GM21515 (cell line): ENCODE measurements at regions not wholly inside any gene's neighbourhood (a gene's known extent, or its start where the extent isn't known, plus 50 kb on each side); places are given as distances from the start of the nearest gene placed in this dataset.

Experiments
- ATAC-seq: cut with Tn5 transposase; IDR thresholded peaks from one replicate; pipeline ENCODE4 v1.9.1; 2021; ENCODE audit not compliant: unreplicated experiment

DNA sequence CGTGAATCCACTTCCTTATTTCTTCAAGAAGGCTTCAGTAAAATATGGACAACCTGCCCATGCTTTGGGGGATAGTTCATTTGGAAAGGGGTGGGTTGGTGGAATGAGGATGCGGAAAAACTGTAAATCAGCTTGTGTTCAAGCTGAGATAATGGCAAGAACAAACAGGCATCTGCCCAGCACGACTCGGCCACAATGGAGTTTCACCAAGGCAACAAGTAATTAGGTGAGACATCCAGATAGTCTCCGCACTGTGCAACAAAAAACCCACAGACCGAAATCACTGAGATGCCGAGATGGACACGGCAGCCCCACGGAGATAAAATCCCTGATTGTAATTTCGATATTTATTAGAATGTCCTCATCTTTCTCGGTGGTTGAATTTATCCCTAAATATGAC, 455.2 kb downstream of the AJAP1 start:
- ATAC-seq, result no peak

DNA sequence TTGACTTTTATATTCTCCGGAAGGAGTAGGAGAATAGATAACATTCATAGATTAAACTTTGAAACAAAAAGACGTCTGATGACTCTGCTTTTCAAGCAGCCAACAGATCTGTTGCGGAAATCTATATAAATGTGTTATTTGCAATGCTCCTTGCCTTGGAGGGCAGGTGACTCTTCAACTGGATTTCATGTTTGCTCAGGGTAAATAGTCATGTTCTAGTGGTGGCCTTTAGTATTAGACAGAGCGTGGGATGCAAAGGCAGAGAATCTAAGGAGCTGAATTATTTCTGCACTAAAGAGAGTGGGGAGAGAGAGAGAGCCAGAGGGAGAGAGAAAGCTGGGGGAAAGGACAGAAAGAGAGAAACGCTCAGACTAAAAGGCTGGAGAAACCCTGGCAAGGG, 454.3 kb downstream of the AJAP1 start:
- ATAC-seq, result no peak

DNA sequence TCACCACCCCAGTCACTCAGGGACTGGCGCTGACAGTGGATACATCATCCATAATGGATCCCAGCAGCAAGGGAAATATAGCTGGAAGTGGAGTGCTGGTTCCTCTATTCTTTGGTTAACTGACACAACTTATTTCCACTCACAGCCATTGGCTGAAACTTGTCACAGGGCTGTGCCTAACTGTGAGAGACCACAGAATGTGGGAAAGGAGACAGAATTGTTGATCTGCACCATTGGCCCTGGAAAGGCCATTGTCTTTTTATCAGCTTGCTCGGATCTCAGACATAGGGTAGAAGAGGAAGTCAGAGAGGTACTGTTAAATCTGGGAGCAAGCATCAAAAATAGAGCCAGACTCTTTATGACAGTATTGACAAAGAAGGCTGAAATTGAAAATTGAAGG, 451.3 kb downstream of the AJAP1 start:
- no peak for ATAC-seq

DNA sequence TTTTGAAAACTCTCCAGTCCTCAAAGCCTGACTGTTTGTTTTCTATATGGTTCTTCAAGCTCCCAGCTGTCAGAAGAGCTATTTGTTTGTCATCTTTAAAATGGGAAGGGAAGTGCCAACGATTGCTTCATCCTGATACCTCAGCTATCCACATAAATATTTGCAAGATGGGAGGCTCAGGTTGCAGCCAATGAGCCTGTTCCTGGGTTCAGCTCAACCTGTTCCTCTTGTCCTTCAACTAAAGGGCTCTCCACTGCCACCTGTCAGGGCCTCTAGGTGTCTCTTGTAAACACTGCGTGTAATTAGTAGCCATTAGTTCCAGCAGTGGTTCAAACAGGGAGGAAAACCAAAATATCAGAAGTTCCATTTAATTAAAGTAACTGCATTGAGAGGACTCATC, 445.1 kb downstream of the AJAP1 start:
- no peak for ATAC-seq

DNA sequence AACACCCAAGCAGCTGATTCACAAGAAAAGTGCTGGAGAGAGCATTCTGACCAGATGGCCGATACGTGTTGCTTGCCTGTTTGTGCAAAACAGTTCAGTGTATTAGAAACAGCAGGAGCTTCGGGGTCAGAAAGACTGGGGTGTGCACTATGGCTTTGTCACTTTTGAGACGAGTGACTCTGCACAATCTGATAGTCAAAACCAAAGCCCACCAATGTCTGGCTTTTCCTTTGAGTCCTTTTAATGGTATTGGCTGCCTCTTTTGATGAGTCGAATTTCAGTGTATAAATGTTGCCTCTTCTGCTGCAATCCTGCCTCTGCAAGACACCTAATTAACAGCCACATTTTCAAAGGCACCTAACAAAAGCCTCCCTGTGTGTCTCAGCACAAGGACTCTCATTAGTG, 444.6 kb downstream of the AJAP1 start:
- ATAC-seq, result no peak

DNA sequence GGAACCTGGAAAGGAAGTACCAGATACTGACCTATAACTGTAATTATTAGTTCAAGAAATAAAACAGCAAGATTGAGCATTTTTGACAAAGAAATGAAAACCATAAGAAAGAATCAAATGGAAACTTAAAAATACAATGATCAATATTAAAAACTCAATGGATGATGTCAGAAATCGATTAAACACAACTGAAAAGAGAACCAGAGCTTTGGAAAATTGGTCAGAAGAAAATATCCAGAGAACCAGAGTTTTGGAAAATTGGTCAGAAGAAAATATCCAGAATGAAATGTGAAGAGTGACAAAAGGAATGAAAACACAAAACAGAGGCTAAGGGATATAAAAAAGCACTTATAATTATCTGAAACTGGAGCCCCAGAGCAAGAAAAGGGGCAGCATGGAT, 438.6 kb downstream of the AJAP1 start:
- ATAC-seq, result no peak

DNA sequence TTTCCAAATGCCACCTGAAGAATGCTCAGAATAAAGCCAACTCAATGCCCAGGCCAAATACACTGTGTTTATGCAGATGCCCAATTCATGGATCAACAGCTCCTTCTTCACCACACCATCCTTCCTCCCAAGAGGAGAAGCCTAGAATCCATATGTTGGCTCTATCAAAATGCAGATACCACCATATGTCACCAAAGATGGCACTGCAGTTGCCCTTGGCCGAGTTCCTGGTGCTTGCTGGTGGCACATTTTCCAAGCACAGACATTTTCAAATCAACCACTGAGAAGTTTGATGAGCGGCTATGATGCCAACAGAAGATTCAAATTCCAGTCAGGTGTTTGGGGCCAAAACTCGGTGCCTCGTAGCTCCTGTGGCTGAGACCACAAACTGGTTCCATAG, 430.3 kb downstream of the AJAP1 start:
- ATAC-seq, result no peak

DNA sequence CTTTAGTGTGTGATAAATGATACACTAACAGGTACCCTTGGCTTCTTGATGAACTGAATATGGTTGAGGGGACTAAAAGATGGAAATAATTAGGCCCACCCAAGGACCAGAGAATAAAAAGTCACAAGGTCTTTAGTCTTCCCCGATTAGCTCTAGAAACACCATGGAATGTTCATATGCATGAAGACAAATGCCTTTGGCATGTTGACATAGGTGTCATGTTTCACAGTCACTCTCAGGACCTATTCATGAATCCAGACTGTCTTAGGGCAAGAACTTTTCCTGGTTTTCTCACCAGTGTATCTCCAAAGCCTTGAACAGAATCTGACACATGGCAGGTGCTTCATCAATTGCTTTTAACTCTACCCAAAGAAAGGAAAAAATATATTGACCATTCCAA, 412.8 kb downstream of the AJAP1 start:
- no peak for ATAC-seq

DNA sequence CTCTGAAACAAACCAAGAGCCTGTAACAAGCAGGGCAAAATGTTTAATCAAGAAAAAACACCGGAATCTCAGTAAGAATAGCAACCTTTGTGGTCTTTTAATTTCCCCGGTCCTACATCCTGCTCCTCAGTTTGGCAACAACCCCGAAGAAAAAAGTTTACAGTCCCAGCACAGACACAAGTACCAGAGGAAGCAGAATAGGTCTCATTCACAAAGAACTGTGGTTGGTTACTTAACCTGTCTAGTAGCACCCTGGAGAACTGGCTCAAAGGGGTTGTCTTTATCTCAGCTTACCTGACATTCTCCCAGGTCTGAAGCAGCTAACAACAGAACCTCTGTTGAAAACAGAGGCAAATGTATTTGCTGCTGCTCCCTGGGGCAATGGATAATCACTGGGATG, 399.3 kb downstream of the AJAP1 start:
- ATAC-seq, result no peak

DNA sequence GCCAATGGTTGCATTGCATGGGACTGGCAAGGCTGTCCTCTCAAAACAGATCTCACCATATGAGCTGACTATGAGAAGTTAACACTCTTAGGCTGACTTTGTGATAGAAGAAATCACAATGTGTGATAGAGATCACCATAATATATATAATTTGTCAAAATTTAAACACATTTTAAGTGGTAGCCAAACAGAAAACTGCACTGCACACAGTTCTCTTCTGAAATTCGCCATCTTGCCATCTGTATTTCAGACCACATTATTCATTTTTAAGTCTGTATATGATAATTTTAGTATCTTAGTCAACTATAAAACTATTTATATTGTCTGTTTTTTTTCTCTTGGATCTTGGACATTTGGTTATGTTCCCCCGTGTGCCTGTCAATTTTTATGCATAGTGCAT, 374.7 kb downstream of the AJAP1 start:
- no peak for ATAC-seq

DNA sequence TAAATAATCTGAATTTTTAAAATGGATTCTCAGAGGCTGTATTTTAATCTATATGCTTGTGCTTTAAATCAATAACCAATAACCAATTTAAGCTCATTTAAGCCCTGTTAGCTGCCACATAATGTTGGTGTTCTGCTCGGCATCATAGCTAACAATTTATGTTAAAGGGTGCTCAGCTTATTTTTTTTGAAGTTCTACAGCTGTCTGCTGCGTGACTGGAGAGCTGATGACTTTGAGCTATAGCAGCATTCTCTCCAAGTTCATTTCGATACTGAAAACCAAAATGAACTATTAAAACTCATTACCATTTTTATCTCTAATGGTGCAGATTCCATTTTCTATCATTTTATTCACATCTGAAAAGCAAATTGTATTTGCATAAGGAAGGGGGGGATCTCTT, 357.8 kb downstream of the AJAP1 start:
- ATAC-seq, result no peak

DNA sequence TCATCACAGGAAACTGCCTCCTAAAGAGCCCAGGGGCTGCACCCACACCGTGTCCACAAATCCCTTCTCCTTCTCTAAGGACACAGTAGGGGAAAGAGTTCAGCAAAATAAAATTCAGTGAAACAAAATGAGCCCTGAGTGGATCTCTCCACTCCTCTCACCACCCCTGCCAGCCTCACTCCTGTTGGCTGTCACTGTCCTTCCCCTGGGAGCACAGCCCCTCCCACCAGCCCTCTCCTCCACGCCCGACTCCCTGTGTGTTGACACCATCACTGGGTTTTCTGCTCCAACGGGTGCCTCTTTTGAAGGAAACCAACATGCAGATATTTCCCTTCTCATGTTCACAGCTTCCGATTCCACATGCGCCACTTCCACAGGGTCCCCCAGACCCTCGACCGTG, 356.2 kb downstream of the AJAP1 start:
- ATAC-seq, result no peak

DNA sequence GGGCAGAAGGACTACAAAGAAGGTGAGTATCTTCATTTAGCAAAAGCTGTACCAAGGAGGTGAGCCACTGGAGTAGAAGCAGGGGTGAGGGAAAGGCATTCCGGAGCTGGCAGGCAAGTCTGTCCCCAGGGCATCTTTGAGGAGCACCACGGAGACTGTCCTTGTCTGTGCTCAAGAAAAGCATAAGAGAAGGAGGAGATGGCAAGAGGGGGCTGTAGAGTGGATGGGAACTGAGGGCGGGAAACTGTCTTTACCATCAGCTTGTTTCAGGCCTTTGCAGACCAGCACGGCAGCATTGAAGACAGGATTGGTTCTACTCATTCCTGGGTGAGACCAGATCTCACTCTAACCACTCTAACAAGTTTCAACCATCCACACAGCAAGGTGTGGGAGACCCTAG, 355.8 kb downstream of the AJAP1 start:
- no peak for ATAC-seq

DNA sequence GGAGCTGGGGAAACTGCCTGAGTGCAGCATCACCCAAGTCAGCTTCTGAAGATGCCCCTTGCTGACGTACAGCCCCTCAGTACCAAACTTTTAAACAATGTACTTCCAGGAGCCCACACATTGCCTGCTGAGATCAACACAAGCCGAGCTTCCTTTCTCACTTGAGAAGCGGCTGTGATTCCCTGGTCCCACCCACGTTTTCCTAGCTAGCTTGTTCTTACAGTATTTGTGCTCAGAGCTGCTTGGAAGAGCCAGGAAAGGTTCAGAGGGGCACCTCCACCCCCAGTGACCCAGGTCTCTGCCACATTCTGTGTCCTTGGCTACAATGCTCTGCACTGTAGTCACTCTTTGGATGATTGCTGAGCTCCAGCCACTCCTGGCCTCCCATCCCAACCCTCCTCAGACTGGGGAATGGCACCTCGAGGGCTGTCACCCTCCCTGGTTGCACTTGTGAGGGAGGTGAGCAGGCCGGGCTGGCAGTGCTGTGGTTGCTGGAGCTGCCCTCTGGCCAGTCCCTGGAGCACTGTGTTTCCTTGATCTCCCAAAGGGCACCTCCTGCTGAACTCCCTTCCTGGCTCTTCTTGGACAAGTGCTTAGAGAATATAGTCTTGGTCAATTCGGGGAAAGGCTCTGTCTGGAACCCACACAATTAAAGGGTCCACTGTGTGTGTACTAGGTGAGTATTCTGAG, 355.1 kb downstream of the AJAP1 start:
- ATAC-seq, result no peak

DNA sequence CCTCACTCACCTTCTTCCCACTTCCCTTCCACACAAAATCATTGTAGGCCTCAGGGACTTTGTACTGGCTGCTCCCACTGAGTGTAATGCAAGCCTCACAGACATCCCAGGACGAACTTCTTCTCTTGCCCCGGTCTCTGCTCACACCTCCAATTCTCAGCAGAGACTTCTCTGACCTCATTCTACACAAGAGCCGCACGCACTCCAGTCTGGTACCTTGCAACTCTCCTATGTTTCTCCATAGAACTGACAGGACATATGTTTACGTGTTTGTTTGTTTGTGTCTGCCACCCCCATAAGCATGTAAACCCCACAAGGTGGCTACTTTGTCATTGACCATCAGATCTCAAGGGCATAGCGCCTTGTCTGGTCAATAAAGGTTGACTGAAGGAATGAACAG, 350.8 kb downstream of the AJAP1 start:
- no peak for ATAC-seq

DNA sequence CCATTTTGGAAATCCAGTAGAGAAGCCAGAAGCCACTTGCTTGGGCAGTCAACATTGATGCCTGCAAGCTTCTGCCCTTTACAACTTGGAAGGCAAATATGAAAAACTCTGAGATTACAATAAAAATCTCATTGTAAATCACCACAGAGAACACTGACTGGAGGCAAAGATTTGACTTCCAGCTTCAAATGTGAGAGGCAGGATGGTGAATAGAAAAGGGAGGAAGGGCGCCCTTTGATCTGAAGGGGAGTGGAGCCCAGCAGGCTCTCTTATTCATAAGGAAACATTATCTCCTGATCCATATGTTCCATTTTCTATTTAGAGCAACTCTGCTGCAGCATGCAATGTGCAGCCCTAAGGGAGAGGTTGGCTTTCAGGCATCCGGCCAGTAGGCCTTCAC, 348.3 kb downstream of the AJAP1 start:
- ATAC-seq, result no peak

DNA sequence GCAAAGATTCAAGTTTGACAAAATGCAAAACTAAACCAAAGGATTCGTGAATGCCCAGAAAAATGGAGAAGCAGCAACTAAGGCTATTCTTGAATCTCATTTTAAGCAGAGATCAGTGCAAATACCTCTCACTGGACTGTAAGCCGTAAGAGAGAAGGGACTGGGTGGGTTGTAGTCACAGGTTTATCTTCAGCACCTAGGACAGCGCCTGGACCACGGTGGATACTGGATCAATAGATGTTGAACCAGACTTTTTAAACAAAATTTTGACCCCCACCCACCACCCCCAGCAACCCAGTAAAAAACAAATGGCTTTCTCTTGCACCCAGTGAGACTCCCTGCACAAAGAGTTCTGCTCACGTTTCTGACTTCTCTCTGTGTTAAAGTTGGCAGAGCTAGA, 347.1 kb downstream of the AJAP1 start:
- ATAC-seq, result no peak

DNA sequence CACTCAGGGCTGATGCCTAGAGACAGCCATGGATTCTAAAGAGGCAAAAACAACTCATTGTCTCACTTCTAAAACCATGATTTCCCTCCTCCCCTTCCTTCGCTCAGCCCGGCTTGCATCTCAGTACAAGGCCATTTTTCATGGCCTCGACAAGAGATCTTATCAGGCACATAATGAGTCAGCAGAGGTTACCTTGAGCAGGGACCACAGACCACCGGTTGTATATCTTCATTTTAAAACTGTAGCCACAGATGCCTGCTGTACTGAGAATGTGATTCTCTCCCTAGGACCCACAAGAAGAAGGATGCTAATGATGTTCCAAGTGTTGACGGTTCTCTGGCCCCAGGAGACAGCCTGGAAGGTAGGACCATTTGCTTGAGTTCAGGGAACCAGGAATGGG, 331.9 kb downstream of the AJAP1 start:
- no peak for ATAC-seq

DNA sequence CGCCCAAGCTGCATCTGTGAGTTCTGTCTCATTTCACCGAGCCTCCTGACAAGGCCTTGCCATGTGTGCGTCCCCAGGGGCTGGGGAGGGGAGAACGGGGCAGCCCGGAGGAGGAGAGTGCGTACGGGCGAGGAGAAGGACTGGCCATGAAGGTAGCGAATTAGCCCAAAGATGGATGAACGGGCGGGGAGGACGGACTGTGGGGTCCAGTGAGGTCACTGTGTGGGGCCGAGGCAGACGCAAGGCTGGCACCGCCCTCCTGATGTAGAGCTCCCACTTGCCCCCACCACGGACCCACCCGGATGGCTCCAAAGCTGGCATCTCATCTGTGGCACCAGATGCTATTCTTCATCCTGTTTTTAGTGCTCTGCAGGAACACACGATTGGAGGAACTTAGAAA, 330.4 kb downstream of the AJAP1 start:
- no peak for ATAC-seq

DNA sequence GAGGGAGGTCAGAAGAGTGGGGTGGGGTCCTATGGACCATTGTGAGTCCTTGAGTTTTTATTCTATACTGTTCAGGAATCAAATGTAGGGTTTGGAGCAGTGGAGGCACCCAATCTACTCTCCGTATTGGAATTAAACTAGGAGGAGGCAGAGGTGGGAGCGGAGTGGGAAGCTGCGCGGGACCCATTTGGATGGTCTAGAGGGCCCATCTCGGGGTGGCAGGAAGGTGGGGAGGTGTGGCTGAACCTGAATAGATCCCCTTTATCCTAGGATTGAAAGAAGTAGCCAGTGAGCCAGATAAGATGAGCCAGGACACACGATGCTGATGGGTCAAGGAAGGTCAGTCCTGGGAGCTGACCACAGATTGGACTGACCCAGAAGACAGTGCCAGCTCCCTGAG, 325.8 kb downstream of the AJAP1 start:
- ATAC-seq, result no peak

DNA sequence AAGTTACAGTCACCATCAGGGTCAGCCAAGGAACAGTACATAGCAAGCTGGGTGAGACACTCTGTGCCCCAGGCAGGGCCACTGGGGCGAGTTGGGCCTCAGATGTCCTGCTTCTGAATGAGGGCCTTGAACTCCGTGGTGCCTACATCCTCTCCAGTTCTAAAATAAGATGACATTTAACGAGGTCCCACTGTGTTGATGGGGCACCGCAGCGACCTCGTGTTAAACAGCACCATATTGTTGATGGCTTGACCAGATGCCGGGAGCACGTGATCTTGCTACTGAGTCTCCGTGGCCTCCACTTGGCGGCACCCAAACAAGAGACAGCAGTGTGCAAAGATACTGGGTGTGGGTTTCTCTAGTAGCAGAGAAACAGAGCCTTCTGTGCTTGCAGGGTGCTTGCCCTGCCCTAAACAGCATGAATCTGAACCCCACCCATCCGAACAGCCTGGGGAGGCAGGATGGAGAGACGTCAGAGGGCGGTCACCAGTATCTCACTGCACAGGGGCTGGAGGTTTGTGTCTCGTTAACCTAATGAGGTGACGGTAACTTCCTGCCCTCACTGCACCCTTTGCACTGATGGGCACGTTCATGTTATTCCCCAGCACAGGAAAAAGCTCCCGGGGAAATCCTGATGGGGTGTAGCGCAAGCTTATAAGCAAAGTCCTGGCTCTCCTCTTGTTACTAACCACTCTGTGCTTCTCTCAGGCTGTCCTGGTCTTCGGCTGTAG, 324.4 kb downstream of the AJAP1 start:
- ATAC-seq, result no peak

DNA sequence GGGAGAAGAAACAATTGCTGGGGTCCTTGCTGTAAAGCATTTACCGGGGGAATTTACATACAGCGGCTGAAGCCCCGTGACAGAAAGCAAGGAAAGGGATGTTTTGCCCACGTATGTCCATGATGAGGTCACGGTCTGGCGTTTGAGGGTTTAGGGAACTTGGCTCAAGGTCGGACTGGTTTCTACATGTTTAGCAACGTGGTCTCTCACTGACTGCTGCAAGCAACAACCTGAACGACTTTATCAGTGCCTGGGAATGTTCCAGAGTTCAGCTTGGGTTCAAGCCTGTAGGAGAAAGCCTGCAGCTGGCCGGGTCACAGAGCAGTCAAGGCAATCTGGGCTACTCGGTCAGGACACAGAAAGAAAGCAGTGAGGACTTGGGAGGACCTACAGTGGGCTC, 323.3 kb downstream of the AJAP1 start:
- ATAC-seq, result no peak

DNA sequence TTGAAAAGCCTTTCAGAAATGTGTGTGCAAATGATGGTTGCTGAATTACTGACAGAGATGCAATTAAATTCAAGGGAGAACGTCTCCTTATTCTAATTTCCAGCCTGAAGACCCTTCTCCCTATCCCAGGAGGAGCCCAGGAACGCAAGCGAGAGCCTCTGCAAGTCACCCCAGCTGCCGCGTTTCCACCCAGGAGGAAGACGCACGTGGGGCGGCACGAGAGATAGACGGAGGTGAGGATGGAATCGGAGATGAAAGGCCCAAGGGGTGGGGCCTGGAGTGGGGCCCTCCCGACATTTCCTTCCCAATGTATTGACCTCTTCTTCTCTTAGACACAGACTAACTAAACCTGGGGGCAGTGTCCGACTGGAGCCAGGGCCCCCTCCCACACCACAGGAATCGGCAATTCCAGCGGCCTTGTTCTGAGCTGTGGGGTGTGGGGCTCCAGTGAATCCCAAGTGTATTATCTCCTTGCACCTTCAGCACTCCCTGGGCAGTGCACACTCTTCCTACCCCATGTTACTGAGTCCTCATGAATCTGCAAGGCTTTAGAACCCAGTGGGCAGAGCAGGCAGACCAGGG, 322.5 kb downstream of the AJAP1 start:
- ATAC-seq, result no peak
